ENCODE measurements at regions not wholly inside any gene's neighbourhood (a gene's known extent, or its start where the extent isn't known, plus 50 kb on each side); places are given as distances from the start of the nearest gene placed in this dataset.

DNA sequence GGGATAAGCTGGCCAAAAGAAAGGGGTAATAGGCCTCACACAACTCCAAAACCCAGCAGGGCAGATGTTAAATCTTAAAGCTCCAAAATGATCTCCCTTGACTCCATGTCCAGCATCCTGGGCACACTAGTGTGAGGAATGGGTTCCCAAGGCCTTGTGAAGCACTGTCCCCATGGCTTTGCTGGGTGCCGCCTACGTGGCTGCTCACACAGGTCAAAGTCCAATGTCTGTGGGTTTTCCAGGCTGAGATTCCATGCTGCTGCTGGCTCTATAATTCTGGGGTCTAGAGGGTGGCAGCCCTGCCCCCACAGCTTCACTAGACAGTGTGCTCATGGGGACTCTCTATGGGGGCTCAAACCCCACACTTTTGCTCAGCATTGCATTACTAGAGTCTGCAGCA lies 145.3 kb upstream of the GRIN2B start:
- TF ChIP-seq, protein P1, sequence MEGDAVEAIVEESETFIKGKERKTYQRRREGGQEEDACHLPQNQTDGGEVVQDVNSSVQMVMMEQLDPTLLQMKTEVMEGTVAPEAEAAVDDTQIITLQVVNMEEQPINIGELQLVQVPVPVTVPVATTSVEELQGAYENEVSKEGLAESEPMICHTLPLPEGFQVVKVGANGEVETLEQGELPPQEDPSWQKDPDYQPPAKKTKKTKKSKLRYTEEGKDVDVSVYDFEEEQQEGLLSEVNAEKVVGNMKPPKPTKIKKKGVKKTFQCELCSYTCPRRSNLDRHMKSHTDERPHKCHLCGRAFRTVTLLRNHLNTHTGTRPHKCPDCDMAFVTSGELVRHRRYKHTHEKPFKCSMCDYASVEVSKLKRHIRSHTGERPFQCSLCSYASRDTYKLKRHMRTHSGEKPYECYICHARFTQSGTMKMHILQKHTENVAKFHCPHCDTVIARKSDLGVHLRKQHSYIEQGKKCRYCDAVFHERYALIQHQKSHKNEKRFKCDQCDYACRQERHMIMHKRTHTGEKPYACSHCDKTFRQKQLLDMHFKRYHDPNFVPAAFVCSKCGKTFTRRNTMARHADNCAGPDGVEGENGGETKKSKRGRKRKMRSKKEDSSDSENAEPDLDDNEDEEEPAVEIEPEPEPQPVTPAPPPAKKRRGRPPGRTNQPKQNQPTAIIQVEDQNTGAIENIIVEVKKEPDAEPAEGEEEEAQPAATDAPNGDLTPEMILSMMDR (IDR thresholded peaks at IDR 0.05 in 4 of 5, conservative IDR thresholded peaks at IDR 0.05 in 1 of 5) = no peak
- no peak for TF ChIP-seq POLR2A (IDR thresholded peaks at IDR 0.05)
